A549 (cell line): ENCODE measurements at regions not wholly inside any gene's neighbourhood (a gene's known extent, or its start where the extent isn't known, plus 50 kb on each side); places are given as distances from the start of the nearest gene placed in this dataset.

ENCODE experiments used
- POLR2A ChIP-seq: IDR thresholded peaks from 2 replicates; pipeline ENCODE4 v1.6.1; 2012; ENCODE audit warnings: mild to moderate bottlenecking, low read length
- TF ChIP-seq, protein P1 (sequence below): fragments of >200 bp; sonication (Bioruptor Twin); formaldehyde crosslinking; IDR thresholded peaks from 3 replicates; pipeline ENCODE4 v1.5.1; 2016

DNA sequence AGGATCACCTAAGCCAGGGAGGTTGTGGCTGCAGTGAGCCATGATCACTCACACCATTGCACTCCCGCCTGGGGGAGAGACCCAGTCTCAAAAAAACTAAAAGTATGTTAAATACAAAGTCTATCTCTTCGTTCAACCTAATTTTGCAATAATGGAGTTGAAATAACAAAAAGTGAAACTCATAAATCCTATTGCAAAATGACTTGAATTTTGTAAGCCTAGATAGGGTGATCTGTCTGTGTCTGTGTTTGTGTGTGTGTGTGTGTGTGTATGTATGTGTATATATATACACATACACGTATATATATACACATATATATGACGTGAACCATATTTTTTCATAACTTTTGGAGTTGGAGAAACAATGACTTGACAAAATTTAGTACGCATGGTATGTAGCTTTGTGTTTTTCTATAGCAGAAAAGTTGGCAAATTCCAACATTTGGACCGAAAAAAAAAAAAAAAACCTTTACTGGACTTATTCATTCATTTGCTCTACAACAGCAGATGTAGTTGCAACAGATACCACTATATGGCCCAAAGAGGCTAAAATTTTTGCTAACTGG lies 76.9 kb upstream of the CDH6 start:
- TF ChIP-seq POLR2A = no peak
- TF ChIP-seq, protein P1, sequence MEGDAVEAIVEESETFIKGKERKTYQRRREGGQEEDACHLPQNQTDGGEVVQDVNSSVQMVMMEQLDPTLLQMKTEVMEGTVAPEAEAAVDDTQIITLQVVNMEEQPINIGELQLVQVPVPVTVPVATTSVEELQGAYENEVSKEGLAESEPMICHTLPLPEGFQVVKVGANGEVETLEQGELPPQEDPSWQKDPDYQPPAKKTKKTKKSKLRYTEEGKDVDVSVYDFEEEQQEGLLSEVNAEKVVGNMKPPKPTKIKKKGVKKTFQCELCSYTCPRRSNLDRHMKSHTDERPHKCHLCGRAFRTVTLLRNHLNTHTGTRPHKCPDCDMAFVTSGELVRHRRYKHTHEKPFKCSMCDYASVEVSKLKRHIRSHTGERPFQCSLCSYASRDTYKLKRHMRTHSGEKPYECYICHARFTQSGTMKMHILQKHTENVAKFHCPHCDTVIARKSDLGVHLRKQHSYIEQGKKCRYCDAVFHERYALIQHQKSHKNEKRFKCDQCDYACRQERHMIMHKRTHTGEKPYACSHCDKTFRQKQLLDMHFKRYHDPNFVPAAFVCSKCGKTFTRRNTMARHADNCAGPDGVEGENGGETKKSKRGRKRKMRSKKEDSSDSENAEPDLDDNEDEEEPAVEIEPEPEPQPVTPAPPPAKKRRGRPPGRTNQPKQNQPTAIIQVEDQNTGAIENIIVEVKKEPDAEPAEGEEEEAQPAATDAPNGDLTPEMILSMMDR = no peak
